ENCODE measurements at regions not wholly inside any gene's neighbourhood (a gene's known extent, or its start where the extent isn't known, plus 50 kb on each side); places are given as distances from the start of the nearest gene placed in this dataset.
"Not testable (repeated sequence)": the region's sequence is repeated elsewhere in the genome, so short reads cannot be mapped to it uniquely, and the experiment has no call there.

- no peak for DNase-seq (ENCODE audit: low spot score)
Observed at GRCh38 chr10:3877211-3878000, 92.4 kb upstream of the KLF6 start.

DNA sequence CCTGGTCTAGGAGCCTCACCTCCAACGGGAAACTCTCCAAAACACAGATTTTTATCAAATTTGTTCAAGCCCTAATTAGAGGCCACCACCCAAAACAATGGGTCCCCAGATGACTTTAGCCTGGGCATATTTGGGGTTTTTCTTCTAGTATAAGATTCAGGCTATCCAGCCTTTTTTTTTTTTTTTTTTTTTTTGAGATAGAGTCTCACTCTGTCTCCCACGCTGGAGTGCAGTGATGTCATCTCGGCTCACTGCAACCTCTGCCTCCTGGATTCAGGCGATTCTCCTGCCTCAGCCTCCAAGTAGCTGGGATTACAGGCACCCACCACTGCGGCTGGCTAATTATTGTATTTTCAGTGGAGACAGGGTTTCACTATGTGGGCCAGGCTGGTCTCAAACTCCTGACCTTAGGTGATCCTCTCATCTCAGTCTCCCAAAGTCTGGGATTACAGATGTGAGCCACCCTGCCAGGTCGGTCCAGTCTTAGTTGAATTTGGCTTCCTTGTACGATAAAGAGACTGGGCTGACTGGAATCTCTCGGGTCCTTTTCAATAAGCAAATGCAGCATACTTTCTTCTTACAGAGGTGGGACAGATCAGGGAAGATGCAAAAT is 91.4 kb upstream of the KLF6 start:
- no peak for DNase-seq (ENCODE audit: low spot score)

GRCh38 chr10:3875842-3876235 is 90.8 kb upstream of the KLF6 start:
- no peak for DNase-seq (ENCODE audit: low spot score)

- DNase-seq (ENCODE audit: low spot score), result no peak
Observed at GRCh38 chr10:3874990-3875841, 90.2 kb upstream of the KLF6 start.

DNA sequence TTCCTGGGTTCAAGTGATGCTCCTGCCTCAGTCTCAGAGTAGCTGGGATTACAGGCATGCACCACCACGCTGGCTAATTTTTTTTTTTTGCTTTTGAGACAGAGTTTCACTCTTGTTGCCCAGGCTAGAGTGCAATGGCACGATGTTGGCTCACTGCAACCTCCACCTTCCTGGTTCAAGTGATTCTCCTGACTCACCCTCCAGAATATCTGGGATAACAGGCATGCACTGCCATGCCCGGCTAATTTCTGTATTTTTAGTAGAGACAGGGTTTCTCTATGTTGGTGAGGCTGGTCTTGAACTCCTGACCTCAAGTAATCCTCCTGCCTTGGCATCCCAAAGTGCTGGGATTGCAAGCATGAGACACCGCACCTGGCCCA is 89.6 kb upstream of the KLF6 start:
- not testable (repeated sequence) for DNase-seq (ENCODE audit: low spot score)

DNA sequence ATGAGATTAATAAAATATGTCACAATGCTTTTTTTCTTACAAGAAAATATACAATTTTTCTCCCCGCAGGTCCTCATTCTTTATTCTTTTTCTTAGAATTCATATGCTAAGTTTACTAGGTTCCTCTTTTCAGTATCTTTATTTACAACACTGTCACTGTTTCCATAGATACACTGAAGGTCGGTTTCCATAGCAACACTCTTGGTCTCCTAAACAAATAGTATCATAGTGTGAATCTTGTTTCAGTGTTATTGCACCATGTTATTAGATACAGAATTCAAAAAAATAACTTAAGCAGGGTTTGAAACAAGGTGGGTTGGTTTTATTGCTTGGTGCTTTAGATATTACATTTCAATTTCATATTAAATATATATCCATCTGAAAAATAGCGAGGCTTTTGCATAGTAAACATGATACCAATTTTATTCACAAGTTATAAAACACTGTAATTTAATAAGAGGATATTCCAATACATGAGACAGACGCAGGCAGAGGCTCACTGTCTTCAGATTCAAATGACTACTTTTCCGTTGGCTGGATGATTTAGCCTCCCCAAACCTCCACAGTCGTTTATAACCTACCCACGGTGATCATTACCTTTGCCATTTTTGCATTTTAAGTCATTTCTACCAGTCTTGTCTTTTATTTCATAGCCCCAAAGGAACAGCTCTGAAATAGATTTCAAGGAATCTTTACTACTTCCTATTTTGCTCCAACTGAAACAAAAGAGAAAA is 88.9 kb upstream of the KLF6 start:
- DNase-seq (ENCODE audit: low spot score), result no peak

- DNase-seq (ENCODE audit: low spot score), result no peak
Observed at GRCh38 chr10:3872712-3873329, 87.8 kb upstream of the KLF6 start.

DNA sequence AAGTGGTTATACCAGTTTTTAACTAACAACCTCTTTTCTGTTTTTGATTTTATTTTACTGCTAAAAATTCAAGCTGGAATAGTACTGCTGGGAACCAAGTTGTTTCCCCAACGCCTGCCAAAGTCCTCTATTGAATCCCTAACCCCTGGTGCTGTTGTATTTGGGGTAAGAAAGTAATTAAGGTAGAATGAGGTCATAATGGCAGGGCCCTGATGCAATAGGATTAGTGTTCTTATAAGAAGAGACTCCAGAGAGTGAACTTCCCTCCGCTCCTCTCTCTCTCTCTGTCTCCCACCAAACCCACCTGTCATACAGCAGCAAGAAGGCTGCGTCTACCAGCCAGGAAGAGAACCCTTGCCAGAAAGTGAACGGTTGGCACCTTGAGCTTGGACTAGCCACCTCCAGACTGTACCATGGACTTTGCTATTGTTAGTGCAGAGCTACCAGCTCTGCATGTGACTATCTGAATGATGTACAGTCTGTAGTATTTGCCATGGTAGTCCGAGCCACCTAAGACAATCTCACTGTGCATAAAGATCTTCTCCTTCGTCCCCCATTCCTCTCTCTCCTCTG is 86.5 kb upstream of the KLF6 start:
- no peak for DNase-seq (ENCODE audit: low spot score)

- no peak for DNase-seq (ENCODE audit: low spot score)
Observed at GRCh38 chr10:3869036-3869435, 84.0 kb upstream of the KLF6 start.

- no peak for DNase-seq (ENCODE audit: low spot score)
Observed at GRCh38 chr10:3868271-3868664, 83.3 kb upstream of the KLF6 start.

- DNase-seq (ENCODE audit: low spot score), result no peak
Observed at GRCh38 chr10:3867454-3868270, 82.7 kb upstream of the KLF6 start.

DNA sequence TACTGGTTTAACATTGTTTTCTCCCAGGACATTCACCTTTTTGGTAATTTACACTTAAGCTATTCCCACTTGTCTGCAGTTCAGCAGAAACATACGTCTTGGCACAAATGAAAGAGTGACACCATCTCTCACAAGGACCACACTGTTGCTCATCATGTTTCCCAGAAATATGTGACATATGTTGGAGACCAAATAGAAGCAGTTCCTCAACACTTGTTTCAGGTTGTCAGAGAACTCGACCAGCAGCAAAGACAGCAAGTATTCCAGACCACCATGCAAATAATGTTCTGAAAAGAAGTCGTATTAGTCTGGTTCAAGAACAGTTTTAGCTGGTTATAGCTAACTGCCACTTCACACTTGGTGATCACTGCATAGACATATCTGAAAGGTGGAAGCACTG is 81.3 kb upstream of the KLF6 start:
- DNase-seq (ENCODE audit: low spot score), result no peak

DNA sequence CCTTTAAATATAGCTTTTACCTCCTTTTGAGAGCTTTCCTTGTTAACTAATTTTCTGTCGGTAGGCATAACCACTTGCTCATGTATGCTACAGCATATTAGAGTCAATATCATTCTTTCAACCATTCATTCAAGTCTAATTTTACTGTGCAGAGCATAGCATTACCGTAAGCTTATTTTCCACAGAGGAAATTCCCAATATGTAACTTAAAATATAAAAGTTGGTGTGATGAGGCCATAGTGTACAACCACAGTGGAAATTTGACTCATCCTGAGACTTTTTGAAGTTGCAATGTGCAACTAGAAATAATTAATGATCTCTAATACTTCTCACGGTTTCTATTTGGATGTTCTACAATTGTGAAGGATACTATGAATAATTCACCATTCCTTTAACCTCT is 80.6 kb upstream of the KLF6 start:
- DNase-seq (ENCODE audit: low spot score), result no peak

GRCh38 chr10:3861795-3862194 is 76.8 kb upstream of the KLF6 start:
- DNase-seq (ENCODE audit: low spot score), result no peak

- DNase-seq (ENCODE audit: low spot score), result no peak
Observed at GRCh38 chr10:3858051-3858845, 73.2 kb upstream of the KLF6 start.

DNA sequence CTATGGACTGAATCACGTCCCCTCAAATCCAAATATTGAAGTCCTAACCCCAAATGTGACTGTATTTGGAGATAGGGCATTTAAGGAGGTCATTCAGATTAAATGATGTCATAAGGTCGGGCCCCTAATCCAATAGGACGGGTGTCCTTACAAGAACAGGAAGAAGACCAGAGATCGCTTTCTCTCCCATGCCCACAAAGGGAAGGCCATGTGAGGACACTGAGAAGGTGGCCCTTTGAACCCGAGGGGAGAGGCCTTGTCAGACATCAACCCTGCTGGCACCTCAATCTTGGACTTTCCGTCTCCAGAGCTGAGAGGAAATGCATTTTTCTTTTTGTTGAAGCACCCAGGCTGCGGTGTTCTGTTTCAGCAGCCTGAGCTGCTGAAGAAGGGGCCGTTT is 72.3 kb upstream of the KLF6 start:
- no peak for DNase-seq (ENCODE audit: low spot score)

DNA sequence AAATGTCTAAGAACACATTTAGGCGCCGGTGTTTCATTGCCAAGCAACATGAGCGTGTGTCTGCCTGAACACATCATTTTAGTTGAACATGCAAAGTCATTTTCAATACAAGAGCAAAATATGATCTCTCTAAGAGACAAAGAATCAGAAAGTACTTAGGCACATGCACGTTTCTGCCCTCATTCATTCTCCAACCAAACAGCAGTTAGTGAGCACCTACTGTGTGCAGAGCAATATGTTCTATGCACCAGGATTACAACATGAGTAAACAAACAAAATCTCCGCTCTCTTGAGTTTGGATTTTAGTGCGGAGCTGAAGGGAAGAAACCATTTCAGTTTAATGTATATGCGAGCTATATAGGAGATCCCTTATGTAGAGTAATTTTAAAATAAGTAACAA is 71.6 kb upstream of the KLF6 start:
- DNase-seq (ENCODE audit: low spot score), result no peak

DNA sequence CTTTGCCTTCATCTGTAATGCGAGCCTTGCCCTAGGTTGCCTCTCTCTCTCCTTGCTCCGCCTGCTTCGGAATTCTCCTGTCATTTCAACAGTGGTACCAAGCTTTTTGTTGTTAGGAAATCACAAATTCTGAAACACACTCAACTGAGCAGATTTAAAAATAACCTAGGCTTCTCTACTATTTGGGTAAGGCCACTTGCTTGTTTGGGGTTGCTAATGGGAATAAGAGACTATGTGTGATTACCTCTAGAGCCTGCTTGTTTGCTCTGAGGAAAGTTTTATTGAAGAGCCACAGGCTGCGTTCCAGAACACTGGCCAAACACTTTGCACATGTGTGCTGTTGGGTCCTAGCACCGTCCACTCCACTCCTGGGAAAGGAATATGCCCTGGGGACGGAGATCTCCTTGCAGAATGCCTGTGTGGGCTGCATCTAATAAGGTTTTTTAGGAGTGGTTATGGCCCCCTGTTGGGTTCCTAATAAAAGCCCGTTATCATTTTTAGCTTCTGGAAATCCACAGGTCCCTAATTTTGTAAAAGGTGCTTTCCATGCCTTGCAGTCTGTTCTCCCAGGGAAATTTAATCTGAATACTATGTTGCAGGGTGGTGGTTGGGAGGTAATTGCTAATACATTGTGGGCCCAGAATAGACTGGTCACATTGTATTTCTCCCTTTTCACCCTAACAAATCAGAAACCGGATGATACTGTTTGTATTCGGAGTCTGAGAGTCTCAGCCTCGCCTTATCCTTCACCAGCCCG is 68.7 kb upstream of the KLF6 start:
- no peak for DNase-seq (ENCODE audit: low spot score)

- no peak for DNase-seq (ENCODE audit: low spot score)
Observed at GRCh38 chr10:3853016-3853415, 68.0 kb upstream of the KLF6 start.

Measured in hematopoietic multipotent progenitor cell treated with erythropoietin and hydrocortisone succinate and interleukin-3 and kit ligand, for 17 days (in vitro differentiated cells).